Uterus (tissue), 2 donors: ENCODE measurements at regions not wholly inside any gene's neighbourhood (a gene's known extent, or its start where the extent isn't known, plus 50 kb on each side); places are given as distances from the start of the nearest gene placed in this dataset.

Experiments
- CTCF ChIP-seq, 4 experiments: fragments of 200-600 bp in 2 of 4; fragments of 450-650 bp in 2 of 4; sonication (generic) in 2 of 4; IDR thresholded peaks; one replicate each; pipeline ENCODE4 v1.5.1; 2016 to 2019; ENCODE audit warnings: antibody characterized with exemption in 4 of 4, mild to moderate bottlenecking in 2 of 4, moderate library complexity in 1 of 4
- POLR2A ChIP-seq, 2 donors: fragments of 450-650 bp; IDR thresholded peaks; one replicate each; pipeline ENCODE4 v1.6.1; 2016; ENCODE audit warnings: antibody characterized with exemption in 2 of 2, mild to moderate bottlenecking in 1 of 2, moderate library complexity in 1 of 2

DNA sequence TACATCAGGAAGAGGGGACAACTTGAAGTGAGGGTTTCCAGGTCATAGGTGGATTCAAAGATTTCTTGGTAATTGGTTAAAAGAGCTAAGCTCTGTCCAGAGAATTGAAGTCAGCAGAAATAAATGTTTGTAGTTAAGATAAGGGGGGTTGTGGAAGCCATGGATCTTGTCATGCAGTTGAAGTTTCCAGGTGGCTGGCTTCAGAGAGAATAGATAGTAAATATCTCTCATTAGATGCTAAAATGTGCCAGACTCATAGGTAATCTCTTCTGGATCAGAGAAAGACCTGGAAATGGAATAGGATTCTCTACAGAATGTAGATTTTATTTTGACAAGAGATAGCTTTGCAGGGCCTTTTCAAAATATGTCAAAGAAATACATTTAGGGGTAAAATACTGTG is 491.7 kb downstream of the PRR16 start:
- TF ChIP-seq CTCF (IDR thresholded peaks at IDR 0.05) (no peak), POLR2A (IDR thresholded peaks at IDR 0.05) (no peak)
